SK-N-SH treated with all-trans-retinoic acid at 6 μM for 48 hours (cell line): ENCODE measurements at regions not wholly inside any gene's neighbourhood (a gene's known extent, or its start where the extent isn't known, plus 50 kb on each side); places are given as distances from the start of the nearest gene placed in this dataset.
"Not testable (repeated sequence)": the region's sequence is repeated elsewhere in the genome, so short reads cannot be mapped to it uniquely, and the experiment has no call there.

ENCODE experiments used
- ATAC-seq: fragments of 200-7000 bp; cut with Tn5 transposase; 3 replicates; pipeline ENCODE4 v1.9.1; 2020; ENCODE audit warnings: mild to moderate bottlenecking, moderate library complexity
- BACH2 ChIP-seq: fragments of 250-450 bp; sonication (Bioruptor Pico); IDR thresholded peaks from 2 replicates; pipeline ENCODE4 v1.9.0; 2021; ENCODE audit warnings: mild to moderate bottlenecking, borderline replicate concordance
- CSDC2 ChIP-seq: fragments of 250-450 bp; sonication (Bioruptor Pico); IDR thresholded peaks from 2 replicates; pipeline ENCODE4 v1.5.0; 2020; ENCODE audit warnings: mild to moderate bottlenecking, moderate library complexity
- GLIS3 ChIP-seq: fragments of 250-450 bp; sonication (Bioruptor Pico); IDR thresholded peaks from 2 replicates; pipeline ENCODE4 v1.5.0; 2020; ENCODE audit warnings: mild to moderate bottlenecking, moderate library complexity
- OSR1 ChIP-seq: fragments of 250-450 bp; sonication (Bioruptor Pico); IDR thresholded peaks from 2 replicates; pipeline ENCODE4 v1.8.0; 2022; ENCODE audit warnings: moderate library complexity, mild to moderate bottlenecking, inconsistent platforms
- PPARA ChIP-seq: fragments of 250-450 bp; sonication (Bioruptor Pico); IDR thresholded peaks from 2 replicates; pipeline ENCODE4 v1.5.0; 2020; ENCODE audit warnings: mild to moderate bottlenecking, borderline replicate concordance
- RARB ChIP-seq: fragments of 250-450 bp; sonication (Bioruptor Pico); IDR thresholded peaks from 2 replicates; pipeline ENCODE4 v1.8.0; 2021; ENCODE audit warnings: mild to moderate bottlenecking, moderate library complexity
- SNAI2 ChIP-seq: fragments of 250-450 bp; sonication (Bioruptor Pico); IDR thresholded peaks from 2 replicates; pipeline ENCODE4 v1.5.0; 2020; ENCODE audit warnings: mild to moderate bottlenecking, moderate library complexity
- TCF4 ChIP-seq: fragments of 250-450 bp; sonication (Bioruptor Pico); IDR thresholded peaks from 2 replicates; pipeline ENCODE4 v1.8.0; 2021; ENCODE audit warnings: mild to moderate bottlenecking, moderate library complexity, borderline replicate concordance
- ZC3H10 ChIP-seq: fragments of 250-450 bp; sonication (Bioruptor Pico); IDR thresholded peaks from 2 replicates; pipeline ENCODE4 v1.5.1; 2021; ENCODE audit warnings: mild to moderate bottlenecking, moderate library complexity
- ZFP3 ChIP-seq: fragments of 250-450 bp; sonication (Bioruptor Pico); IDR thresholded peaks from 2 replicates; pipeline ENCODE4 v1.5.0; 2020; ENCODE audit warnings: mild to moderate bottlenecking, moderate library complexity
- ZFP30 ChIP-seq: fragments of 450-650 bp; formaldehyde crosslinking; IDR thresholded peaks from 2 replicates; pipeline ENCODE4 v1.5.0; 2022; ENCODE audit warnings: mild to moderate bottlenecking, moderate library complexity
- ZNF70 ChIP-seq: fragments of 450-650 bp; formaldehyde crosslinking; IDR thresholded peaks from 2 replicates; pipeline ENCODE4 v1.5.0; 2020; ENCODE audit warnings: mild to moderate bottlenecking, moderate library complexity
- TF ChIP-seq, protein P1 (sequence below): fragments of 250-450 bp; sonication (Bioruptor Pico); IDR thresholded peaks from 2 replicates; pipeline ENCODE4 v1.5.0; 2020; ENCODE audit warnings: mild to moderate bottlenecking, moderate library complexity
- TF ChIP-seq, protein P2 (sequence below): fragments of 250-450 bp; sonication (Bioruptor Pico); IDR thresholded peaks from 2 replicates; pipeline ENCODE4 v1.5.1; 2020; ENCODE audit warnings: low read depth, mild to moderate bottlenecking, moderate library complexity
- TF ChIP-seq, protein P3 (sequence below): fragments of 250-450 bp; sonication (Bioruptor Pico); IDR thresholded peaks from 2 replicates; pipeline ENCODE4 v1.8.0; 2020; ENCODE audit warnings: mild to moderate bottlenecking, moderate library complexity, borderline replicate concordance

DNA sequence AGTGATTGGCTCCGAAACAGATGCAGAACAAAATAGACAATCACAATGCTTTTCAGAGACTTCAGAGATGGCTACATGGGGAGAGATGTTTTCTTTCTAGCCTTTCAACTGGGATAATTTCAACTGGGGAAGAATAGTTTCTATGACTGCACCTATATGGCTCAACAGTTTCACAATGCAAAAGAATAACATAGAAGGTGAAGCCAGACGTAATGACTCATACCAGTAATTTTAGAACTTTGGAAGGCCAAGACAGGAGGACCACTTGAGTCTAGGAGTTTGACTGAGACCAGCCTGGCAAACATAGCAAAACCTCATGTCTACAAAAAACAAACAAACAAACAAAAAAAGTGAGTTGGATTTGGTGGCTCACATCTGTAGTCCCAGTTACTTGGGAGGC is 180.2 kb upstream of the CHL1 start (continued):
- TF ChIP-seq, protein P1, sequence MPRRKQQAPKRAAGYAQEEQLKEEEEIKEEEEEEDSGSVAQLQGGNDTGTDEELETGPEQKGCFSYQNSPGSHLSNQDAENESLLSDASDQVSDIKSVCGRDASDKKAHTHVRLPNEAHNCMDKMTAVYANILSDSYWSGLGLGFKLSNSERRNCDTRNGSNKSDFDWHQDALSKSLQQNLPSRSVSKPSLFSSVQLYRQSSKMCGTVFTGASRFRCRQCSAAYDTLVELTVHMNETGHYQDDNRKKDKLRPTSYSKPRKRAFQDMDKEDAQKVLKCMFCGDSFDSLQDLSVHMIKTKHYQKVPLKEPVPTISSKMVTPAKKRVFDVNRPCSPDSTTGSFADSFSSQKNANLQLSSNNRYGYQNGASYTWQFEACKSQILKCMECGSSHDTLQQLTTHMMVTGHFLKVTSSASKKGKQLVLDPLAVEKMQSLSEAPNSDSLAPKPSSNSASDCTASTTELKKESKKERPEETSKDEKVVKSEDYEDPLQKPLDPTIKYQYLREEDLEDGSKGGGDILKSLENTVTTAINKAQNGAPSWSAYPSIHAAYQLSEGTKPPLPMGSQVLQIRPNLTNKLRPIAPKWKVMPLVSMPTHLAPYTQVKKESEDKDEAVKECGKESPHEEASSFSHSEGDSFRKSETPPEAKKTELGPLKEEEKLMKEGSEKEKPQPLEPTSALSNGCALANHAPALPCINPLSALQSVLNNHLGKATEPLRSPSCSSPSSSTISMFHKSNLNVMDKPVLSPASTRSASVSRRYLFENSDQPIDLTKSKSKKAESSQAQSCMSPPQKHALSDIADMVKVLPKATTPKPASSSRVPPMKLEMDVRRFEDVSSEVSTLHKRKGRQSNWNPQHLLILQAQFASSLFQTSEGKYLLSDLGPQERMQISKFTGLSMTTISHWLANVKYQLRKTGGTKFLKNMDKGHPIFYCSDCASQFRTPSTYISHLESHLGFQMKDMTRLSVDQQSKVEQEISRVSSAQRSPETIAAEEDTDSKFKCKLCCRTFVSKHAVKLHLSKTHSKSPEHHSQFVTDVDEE (CRISPR knock-in tag), result no peak
- TF ChIP-seq OSR1 (CRISPR knock-in tag), result no peak
- TF ChIP-seq ZFP30 (CRISPR knock-in tag), result no peak

DNA sequence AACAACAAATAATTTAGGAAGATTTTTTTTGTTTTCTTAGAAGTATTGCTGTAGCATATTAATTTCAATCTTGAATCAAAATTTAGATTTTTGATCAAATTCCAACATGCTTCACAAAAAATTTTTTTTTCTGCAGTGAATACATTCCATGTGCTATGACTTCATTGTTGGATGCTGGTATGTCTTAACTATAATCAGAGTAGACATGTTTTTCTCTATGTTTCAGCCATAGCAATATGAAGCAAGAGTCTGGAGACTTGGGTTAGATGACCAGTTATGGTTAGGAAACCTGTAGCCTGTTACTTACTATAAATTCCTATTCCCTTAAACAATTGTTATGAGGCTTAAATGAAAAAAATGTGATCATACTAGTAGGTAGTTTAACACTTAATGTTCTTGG is 176.1 kb upstream of the CHL1 start:
- TF ChIP-seq TCF4 (CRISPR knock-in tag), result no peak
- ATAC-seq, result no peak

DNA sequence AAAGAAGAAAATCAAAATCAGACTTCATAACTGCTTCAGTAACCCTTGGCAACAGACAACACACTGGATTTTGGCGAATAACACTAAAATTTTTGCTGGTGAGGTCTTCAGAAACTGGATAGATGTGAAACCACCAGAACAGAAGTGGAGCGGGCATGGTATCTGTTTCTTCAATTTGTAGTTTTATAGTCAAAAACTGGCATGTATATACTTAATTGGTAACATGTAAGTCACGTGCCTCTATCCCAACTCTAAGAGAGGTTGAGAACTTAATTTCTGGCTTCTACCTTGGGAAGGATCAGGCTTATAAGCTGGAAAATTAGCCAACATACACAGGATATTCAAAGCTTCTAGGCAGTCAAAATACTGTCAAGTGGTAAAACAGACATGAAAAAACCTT is 172.6 kb upstream of the CHL1 start:
- TF ChIP-seq OSR1 (CRISPR knock-in tag), result no peak
- TF ChIP-seq ZC3H10, result no peak
- no peak for TF ChIP-seq GLIS3
- TF ChIP-seq, protein P2, sequence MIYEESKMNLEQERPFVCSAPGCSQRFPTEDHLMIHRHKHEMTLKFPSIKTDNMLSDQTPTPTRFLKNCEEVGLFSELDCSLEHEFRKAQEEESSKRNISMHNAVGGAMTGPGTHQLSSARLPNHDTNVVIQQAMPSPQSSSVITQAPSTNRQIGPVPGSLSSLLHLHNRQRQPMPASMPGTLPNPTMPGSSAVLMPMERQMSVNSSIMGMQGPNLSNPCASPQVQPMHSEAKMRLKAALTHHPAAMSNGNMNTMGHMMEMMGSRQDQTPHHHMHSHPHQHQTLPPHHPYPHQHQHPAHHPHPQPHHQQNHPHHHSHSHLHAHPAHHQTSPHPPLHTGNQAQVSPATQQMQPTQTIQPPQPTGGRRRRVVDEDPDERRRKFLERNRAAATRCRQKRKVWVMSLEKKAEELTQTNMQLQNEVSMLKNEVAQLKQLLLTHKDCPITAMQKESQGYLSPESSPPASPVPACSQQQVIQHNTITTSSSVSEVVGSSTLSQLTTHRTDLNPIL (CRISPR knock-in tag), result no peak
- no peak for TF ChIP-seq CSDC2 (CRISPR knock-in tag)
- TF ChIP-seq SNAI2 (CRISPR knock-in tag), result no peak
- TF ChIP-seq, all 23 proteins: peak for 0
- ATAC-seq, result no peak

DNA sequence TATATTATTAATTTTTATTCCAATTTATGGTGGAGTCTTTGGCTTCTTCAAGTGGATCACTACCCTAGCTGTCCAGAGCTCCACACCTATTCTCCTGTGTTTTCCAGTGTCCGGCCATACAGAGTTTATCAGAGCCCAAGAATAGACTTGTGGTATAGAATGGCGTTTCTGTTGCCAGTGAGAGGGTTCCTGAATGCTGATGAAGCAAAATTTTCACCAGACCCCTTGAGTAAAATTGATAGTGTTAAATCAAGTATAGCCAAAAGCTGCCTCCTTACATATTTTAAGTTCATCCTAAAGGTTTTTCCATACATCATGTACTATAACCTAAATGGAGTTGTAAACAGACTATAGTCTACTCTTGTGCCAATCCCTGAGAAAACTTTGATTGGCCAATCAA is 171.5 kb upstream of the CHL1 start:
- no peak for ATAC-seq
- TF ChIP-seq ZFP3 (CRISPR knock-in tag), result no peak
- no peak for TF ChIP-seq BACH2 (CRISPR knock-in tag)
- TF ChIP-seq ZC3H10, result no peak
- TF ChIP-seq, protein P1 (CRISPR knock-in tag), result no peak
- no peak for TF ChIP-seq ZNF70 (CRISPR knock-in tag)
- TF ChIP-seq, protein P2 (CRISPR knock-in tag), result no peak
- TF ChIP-seq, protein P3, sequence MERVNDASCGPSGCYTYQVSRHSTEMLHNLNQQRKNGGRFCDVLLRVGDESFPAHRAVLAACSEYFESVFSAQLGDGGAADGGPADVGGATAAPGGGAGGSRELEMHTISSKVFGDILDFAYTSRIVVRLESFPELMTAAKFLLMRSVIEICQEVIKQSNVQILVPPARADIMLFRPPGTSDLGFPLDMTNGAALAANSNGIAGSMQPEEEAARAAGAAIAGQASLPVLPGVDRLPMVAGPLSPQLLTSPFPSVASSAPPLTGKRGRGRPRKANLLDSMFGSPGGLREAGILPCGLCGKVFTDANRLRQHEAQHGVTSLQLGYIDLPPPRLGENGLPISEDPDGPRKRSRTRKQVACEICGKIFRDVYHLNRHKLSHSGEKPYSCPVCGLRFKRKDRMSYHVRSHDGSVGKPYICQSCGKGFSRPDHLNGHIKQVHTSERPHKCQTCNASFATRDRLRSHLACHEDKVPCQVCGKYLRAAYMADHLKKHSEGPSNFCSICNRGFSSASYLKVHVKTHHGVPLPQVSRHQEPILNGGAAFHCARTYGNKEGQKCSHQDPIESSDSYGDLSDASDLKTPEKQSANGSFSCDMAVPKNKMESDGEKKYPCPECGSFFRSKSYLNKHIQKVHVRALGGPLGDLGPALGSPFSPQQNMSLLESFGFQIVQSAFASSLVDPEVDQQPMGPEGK, result no peak
- no peak for TF ChIP-seq PPARA (CRISPR knock-in tag)
- no peak for TF ChIP-seq RARB (CRISPR knock-in tag)

DNA sequence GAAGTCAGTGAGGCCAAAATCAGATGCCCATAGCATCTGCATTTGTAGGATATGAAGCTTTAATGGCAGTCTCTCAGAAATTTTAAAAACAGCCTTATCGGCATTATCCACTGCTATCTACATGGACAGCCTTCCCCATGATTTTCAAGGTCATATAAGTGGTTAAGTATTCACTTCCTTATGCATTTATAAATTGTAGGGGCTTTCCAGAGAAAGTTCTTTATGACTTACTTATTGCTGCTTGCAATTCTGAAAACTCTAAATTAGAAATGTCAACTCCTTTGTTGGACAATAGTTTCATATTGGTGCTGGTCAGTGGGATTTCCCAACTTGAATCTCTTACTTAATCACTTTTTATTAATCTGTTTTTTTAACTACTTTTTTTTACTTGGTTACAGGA is 160.6 kb upstream of the CHL1 start:
- ATAC-seq, result not testable (repeated sequence)

DNA sequence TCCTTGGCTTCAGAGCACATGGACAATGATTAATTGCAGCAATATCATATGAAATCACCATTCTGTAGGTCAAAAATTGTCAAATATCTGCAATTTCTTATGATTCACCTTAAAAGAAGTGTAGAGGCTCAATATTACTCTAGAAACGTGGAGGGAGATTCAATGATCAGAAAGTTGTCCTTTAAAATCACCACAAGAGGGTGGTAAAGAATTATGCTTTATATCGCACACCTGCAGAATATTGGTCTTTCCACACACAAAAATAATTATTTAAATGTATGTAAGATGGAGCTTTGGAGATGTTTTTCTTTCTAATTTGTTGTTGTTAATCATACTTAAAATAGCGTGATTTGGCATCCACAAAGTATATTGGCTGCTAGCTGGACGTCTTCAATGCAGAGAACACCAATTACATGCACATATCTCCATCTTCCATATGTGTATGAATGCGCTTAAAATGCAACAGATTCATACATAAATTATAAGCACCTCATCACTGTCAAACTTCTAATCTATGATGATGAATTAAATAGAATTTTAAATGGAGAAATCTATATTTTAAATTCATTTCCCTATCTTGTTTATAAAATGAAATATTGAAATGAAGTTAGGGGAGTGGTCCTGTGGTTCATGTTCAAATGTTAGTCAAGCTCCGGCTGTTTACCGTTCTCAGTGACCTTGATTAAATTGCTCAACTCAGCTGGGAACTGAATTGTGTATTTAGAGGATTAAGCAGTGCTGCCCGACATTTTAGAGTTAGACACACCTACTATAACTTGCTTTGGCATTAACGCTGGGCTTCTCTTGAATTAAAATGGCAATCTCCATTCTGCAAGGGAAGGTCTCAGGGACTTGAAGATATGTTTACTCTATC is 153.5 kb upstream of the CHL1 start:
- not testable (repeated sequence) for ATAC-seq
